GM19468 (cell line): ENCODE measurements at regions not wholly inside any gene's neighbourhood (a gene's known extent, or its start where the extent isn't known, plus 50 kb on each side); places are given as distances from the start of the nearest gene placed in this dataset.

Experiments used
- ATAC-seq: cut with Tn5 transposase; IDR thresholded peaks from one replicate; pipeline ENCODE4 v1.9.1; 2021; ENCODE audit warnings: mild to moderate bottlenecking, moderate library complexity, moderate number of reproducible peaks; ENCODE audit not compliant: unreplicated experiment; ENCODE audit errors: extremely low read depth

- no peak for ATAC-seq
These were observed 921.6 kb upstream of the PCDH20 start for GRCh38 chr13:62337109-62337880.

DNA sequence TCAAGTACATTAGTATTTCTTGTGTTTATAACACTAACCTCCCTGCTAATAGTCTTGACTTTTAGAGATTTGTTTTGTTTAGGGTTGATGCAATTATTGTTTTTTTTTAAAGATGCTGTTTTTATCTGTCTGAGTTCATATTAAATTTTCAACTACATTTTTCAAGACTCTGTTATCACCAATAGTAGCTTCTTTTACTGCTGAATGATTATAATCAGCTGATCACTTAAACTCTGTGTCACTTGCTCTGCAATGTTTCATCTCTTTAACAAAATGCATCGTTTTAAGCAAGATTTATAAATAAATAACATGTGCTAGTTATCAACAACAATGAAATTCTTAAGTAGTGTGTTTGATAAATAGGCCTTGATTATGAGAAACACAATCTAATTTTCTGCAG is 920.9 kb upstream of the PCDH20 start:
- no peak for ATAC-seq

DNA sequence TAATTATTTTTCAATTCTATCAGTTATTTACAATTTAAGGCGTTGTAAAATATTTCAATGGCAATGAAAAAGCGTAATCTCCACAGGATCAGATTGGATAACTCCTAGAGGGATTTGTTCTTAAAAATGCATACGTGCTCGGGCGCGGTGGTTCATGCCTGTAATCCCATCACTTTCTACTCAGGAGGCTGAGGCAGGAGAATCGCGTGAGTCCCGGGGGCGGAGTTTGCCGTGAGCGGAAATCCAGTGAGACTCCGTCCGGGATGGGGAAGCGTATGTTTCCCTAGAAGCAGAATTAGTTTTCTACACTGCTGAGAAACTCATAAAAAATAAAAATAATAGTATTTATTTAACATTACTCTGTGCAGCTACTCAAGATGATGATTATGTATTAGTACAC is 917.8 kb upstream of the PCDH20 start:
- no peak for ATAC-seq

GRCh38 chr13:62331384-62331783 is 915.7 kb upstream of the PCDH20 start:
- ATAC-seq: no peak

DNA sequence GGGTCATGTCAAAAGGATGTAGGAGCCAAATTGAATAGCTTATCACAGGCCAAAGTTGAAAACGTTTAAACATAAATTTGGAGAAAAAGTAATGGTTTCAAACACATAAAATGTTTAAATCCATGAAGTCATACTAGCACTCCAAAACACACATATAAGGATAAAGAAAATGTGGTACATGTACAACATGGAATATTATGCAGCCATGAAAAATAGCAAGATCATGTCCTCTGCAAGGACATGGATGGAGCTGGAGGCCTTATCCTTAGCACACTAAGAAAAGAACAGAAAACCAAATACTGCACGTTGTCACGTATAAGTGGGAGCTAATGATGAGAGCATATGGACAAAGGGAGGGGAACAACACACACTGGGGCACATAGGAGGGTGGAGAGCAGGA is 911.7 kb upstream of the PCDH20 start:
- no peak for ATAC-seq

GRCh38 chr13:62324842-62325241 is 909.2 kb upstream of the PCDH20 start:
- ATAC-seq: no peak

GRCh38 chr13:62321895-62322294 is 906.2 kb upstream of the PCDH20 start:
- ATAC-seq: no peak

- no peak for ATAC-seq
These were observed 905.5 kb upstream of the PCDH20 start for GRCh38 chr13:62321139-62321538.

- ATAC-seq: no peak
These were observed 904.8 kb upstream of the PCDH20 start for GRCh38 chr13:62320129-62321108.

- ATAC-seq: no peak
These were observed 894.3 kb upstream of the PCDH20 start for GRCh38 chr13:62309904-62310303.

DNA sequence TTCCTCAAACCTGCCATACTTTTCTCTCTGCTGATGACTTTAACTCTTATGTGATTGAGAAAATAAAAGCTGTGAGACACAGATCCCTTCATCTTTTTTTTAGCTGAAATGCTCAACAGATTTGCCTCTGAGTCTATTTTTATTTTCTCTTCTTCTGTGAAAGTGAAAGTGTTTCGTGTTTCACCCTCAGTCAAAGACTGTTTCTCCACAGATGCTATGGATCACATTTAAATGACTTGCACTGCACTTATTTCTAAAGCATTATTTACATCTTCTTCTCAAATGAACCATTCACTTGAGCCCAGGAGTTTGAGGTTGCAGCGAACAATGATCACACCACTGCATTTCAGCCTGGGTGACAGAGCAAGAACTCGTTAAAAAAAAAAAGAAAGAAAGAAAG is 890.1 kb upstream of the PCDH20 start:
- peak; percentile 19 for ATAC-seq

- ATAC-seq: no peak
These were observed 886.7 kb upstream of the PCDH20 start for GRCh38 chr13:62302341-62302740.

DNA sequence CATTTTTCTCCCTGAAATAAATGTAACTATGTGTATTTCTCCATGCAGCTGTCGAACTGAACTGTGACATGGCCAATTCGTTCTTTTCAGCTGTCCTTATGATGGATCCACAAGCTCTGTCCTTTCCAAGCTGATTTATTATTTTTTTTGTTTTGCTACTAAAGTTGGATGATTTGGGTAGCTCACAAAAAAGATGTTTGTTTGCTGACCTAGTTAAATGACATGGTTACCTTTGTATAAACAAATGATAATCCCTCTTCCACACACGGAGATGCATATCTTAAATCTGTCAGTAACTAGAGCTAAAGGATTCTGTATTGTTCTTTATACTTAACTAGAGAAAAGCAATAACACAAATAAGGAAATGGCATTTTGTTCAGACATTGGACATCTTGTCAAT is 884.3 kb upstream of the PCDH20 start:
- no peak for ATAC-seq

DNA sequence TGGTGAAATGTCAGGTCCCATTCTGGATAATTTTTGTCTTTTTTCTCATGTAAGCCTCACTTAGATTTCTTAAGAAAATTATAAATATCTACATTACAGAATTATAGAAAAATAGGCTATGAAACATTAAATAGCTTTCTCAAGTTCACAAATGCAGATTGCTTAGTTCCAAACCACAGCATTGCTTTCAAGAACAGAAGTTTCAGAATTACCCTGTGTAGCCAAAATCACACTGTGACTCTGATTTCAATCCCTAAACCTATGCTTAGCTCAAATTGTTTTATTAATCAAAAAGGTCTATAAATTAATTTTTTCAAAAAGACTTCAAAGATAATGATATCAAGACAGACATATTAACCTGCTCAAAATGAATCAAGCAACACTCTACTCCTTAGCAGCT is 881.2 kb upstream of the PCDH20 start:
- ATAC-seq: no peak

- no peak for ATAC-seq
These were observed 878.6 kb upstream of the PCDH20 start for GRCh38 chr13:62294244-62294643.

DNA sequence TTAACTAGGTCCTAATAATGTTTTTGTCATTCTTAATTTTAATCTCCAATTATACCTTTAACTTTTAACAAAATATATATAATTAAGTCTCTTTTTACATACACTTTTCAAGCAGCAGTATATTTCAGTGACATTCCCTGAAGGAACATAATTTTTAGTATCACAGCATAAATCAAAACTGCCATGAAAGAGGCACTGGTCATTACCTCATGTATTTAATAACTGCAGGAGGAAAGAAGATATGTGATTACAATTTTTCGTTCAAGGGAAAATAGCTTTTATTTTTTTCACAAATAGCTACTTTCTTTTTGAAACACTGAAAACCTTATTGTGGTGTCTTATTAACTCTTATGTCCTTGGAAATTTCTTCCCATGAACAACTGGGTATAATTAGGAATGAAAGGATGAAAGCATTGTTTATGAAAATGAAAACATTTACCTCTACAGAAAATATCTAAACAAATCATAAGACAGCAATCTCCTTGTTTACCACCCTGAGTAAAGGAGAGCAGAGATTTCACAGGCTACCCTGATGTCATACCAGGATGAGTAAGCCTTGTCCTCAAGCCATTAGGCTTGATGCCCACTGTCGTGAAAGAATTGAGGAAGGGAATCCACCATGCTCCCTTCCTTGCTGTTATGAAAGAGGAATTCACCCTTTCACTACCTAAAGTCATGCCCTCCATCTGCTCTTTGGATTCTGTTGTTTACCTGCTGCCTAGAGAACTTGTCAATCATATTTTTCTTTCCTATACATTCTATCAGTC is 877.2 kb upstream of the PCDH20 start:
- no peak for ATAC-seq

DNA sequence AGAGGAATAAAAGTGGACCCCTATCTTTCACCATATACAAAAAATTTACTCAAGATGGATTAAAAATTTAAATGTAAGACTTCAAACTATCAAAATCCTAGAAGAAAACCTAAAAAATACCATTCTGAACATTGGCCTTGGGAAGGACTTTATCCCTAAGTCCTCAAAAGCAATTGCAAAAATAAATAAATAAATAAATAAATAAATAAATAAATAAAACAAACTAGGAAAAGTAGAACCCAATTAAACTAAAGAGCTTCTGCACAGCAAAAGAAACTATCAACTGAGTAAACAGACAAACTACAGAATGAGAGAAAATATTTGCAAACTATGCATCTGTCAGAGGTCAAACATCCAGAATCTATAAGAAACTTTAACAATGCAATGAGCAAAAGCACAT is 874.9 kb upstream of the PCDH20 start:
- ATAC-seq: no peak

DNA sequence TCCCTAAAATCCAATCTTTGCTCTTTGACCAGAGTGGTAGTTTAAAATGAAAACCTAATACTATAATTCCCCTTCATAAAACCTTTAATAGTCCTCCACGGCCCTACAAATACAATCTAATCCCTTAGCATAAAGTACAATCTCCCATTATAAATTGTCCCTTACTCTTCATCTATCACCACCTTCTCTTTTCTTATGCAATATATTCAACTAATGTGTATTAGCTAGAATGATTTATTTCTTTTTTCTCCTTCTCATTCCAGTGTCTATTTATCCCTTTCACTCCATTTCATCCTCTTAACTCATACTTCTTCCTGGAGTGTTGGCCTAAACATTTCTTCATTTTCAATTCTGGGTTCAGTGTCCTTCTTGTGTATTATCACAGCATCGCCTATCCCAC is 872.1 kb upstream of the PCDH20 start:
- no peak for ATAC-seq

GRCh38 chr13:62280590-62280989 is 864.9 kb upstream of the PCDH20 start:
- ATAC-seq: no peak

- ATAC-seq: no peak
These were observed 862.6 kb upstream of the PCDH20 start for GRCh38 chr13:62278271-62278670.

GRCh38 chr13:62251734-62252133 is 836.1 kb upstream of the PCDH20 start:
- ATAC-seq: no peak
